NCI-H2029 (cell line): ENCODE measurements at regions not wholly inside any gene's neighbourhood (a gene's known extent, or its start where the extent isn't known, plus 50 kb on each side); places are given as distances from the start of the nearest gene placed in this dataset.

Experiments
- DNase-seq: peaks from one replicate; lab custom pipeline; 2025; lab: John Stamatoyannopoulos, UW

DNA sequence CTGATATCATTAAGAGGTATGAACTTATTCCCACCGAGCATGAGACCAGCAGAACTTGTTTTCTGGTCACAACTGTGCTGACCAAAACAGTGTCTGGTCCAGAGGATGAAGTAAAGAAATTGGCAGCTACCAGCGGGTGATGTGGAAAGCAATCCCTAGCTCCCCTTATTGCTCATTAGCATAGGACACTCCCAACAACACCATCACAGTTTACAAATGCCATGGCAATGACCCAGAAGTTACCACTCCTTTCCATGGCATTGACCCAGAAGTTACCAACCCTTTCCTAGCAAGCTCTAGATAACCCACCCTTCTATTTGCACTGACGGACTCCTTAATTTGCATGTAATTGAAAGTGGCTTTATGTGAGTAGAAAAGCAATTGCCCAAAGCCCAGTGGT lies 1856.1 kb downstream of the OLFM4 start:
- no peak for DNase-seq

DNA sequence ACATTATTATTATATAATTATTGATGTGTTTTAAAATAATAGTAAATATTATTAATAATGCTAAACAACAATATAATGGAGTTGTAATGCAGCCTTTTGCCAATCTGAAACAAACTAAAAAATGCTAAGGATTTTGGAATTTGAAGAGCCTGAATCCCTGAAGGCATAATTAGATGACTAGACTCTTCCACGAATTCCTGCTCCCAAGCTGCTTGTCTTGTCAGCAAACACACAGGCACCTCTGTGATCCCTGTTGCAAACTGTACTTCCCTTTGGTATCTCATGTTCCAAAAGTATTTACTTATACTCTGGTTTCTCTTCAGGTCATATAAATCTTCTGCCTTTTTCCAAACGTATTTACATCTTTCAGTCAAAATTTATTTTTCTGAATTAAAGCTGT lies 1862.4 kb downstream of the OLFM4 start:
- DNase-seq, result no peak

GRCh38 chr13:54901316-54901715 lies 1872.7 kb downstream of the OLFM4 start:
- DNase-seq, result no peak

- DNase-seq, result no peak
Measured at GRCh38 chr13:54912367-54912766, 1883.8 kb downstream of the OLFM4 start.

- DNase-seq, result no peak
Measured at GRCh38 chr13:54913668-54914067, 1885.1 kb downstream of the OLFM4 start.

GRCh38 chr13:54927538-54927937 lies 1898.9 kb downstream of the OLFM4 start:
- no peak for DNase-seq

DNA sequence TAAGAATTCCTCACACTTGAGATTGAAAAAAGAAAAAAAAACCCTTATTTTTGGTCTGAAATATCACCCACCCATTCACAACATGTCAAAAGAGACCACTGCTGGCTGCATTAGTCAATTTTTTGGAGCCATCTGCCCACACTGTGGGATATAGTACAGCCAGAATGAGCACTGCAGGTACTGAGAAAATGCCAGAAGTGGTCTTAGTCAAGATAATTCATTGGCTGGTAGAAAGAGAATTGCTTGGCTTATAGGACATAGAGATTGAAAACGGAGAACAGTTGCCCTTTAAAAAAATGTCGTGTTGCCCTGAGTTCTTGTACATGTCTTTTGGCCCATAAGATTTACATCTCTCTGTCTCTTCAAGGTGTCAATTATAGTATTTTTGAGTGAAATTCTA lies 1899.5 kb downstream of the OLFM4 start:
- no peak for DNase-seq

DNA sequence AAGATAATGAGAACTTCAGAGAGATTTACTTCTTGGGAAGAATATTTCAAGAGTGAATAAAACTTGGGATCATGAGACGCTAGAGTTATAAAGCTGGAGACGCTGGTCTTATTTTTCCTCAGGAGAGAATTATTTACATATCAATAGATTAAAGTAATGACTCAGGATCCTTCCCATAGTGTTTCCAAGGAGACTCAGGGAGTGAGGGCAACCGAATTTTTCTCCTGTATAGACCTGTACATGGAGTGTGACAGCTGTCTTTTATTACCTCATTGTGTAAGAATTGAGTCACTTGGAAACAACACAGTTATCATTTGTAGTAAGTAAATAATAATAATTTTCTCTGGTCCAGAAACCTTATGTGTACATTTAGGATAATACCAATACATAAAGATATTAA lies 1905.5 kb downstream of the OLFM4 start:
- DNase-seq, result no peak

DNA sequence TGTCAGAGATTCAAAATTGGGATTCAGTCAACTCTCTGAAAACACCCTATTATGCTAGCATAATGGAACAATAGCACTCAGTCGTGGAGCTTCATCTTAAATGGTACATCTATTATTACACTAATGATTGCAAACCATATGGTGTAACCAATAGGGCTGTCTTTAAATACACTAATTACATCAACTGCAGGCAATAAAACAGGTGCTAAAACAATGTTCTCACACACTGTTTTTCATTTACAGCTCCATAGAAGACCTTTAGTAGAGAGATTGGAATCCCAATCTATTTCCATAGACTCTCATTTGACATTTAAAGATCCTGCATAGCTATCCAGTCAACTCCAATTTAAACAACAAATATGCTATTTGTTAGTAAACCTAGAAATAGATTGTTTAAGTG lies 1917.4 kb downstream of the OLFM4 start:
- no peak for DNase-seq

GRCh38 chr13:54949735-54950134 lies 1921.1 kb downstream of the OLFM4 start:
- no peak for DNase-seq

- DNase-seq, result no peak
Measured at GRCh38 chr13:54950546-54950945, 1921.9 kb downstream of the OLFM4 start.

DNA sequence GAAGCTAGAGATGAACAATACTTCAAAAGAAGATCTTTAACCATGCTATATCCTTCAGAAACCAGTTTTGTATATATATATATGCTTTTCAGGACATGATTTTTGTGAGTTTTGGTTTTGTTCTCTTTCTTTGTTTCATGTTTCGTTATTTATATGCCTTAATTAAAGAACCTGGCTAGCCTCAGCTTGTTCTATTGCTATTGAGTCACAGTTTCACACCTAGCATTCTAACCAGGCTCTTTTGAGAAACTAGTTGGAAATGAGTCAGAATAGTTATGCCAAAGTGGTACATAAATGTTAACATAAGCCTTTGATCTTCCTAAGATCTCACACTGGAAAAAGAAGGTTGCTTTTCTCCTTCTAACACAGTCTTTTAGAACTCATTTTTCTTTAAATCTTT lies 1925.2 kb downstream of the OLFM4 start:
- DNase-seq, result no peak

DNA sequence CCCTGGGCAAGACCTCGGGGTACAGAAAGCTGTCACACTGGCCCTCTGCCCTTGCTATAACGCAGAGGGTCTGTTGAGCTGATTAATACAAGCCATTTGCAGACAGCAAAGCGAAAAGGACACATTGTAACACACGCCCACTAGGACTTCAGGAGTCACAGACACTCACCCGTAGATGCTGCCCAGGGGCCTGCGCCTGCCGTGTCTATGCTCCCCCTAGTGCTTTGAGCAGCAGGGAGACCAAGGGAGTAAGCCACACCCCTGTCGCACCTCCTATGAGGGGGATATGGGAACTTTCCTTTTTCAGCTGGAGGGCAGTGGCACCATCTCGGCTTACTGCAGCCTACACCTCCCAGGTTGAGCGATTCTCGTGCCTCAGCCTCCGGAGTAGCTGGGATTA lies 1930.2 kb downstream of the OLFM4 start:
- no peak for DNase-seq

GRCh38 chr13:54965881-54966280 lies 1937.3 kb downstream of the OLFM4 start:
- DNase-seq, result no peak

DNA sequence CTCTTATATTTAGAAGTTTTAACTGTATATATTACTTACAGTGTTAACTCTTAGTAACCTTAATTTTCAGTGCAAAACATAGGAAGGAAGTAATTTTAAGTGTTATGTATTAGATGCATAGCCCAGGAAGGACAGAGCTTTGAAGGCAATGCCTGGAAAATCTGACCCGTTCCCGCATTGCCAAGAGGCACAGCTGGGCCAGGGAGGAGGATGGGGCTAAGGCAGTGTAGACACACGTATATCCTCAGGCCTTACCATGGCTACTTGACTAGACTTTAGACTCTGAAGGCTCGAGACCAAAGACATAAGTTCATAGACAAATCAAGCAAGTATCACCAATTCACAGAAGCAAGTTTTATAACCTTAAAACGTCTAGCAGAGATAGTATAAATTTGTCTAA lies 1944.2 kb downstream of the OLFM4 start:
- DNase-seq, result no peak

DNA sequence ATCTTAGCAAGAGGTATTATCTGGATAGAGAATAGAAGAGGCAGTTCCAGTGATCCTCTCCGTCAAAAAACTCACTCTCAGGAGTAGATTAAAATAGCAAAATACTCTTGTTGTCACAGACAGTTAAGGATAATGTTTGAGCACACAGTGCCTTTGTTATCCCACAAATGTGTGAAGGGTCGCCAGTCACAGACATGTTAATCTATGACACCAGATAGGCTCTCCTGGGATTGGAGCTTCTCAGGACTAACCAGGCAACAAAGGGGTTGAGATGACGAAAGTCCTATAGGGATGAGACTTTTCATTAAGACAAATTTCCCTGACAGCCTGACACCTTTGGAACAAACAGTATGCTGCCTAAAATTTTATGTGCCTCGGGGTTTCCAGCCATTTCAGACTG lies 1947.1 kb downstream of the OLFM4 start:
- no peak for DNase-seq

- DNase-seq, result no peak
Measured at GRCh38 chr13:54980651-54981050, 1952.0 kb downstream of the OLFM4 start.

DNA sequence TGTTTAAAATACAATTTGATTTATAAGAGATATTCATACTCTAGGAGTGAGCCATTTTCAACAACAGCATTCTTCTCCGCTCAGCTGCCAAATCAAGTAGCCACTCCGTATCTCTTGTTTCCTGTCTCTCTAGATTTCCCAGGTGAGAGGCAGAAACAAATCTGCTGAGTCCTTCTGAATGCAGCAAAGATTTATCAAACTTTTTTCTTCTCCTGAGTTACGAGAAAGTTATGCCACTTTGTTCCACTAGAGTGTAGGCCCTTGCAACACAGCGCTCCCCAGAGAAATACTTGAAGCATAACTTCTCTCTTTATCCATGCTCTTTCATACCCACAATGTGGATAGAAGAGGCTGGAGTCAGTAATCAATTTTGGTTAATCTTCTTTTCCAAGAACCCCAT lies 1960.8 kb downstream of the OLFM4 start:
- no peak for DNase-seq

GRCh38 chr13:54999399-54999907 lies 1970.8 kb downstream of the OLFM4 start:
- DNase-seq, result no peak

DNA sequence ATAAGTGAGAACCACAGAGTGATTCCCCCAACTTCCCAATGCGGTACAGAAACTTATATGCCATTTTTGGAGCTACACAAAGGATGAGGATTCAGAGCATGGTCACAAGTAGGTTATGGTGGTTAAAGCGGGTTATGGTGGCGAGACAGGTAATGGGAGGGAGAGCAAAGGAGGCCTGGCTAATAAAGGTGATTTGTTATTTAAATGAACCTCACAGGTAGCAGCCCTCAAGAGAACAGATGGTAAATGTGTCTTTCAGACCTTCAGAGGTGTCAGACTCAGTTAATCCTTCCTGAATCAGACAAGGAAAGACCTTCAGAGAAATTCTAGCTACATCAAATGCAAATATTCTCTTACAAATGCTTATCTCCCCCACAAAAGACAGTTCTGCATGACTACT lies 1971.4 kb downstream of the OLFM4 start:
- DNase-seq, result no peak

DNA sequence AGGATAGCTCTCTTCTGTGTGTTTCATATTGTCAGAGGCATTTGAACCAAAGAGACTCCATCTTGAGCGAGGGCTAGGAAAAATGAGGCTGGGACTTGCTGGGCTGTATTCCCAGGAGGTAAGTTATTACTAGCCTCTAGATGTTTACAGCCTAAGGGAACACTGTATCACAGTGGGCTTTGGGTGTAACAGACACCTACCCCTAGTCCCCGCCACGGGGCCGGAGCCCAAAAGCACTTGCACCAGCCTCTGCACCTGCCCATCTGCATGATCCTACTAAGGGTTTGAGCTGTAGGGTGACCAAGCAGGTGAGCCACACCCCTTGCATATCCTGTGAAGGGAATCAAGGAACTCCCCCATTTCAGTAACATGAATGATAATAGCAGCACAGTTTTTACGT lies 1972.2 kb downstream of the OLFM4 start:
- no peak for DNase-seq

DNA sequence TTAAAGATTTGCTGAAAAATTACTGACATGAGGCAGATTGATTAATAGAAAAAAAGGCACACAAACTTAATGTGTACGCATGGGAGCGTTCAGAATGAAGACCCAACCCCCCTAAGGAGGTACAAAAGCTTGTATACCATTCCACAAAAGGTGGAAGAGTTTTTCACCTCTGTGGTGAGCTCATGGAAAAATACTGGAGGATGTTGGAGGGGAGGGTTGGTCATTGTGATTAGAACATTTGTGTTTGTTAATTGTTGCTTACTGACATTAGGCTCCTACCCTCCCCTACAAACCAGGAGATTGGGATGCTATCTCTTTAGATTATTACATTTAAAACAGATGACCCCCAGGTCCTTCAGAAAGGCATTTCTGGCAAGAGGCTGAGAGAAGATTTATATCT lies 1973.3 kb downstream of the OLFM4 start:
- DNase-seq, result no peak

- DNase-seq, result no peak
Measured at GRCh38 chr13:55007681-55008080, 1979.1 kb downstream of the OLFM4 start.

DNA sequence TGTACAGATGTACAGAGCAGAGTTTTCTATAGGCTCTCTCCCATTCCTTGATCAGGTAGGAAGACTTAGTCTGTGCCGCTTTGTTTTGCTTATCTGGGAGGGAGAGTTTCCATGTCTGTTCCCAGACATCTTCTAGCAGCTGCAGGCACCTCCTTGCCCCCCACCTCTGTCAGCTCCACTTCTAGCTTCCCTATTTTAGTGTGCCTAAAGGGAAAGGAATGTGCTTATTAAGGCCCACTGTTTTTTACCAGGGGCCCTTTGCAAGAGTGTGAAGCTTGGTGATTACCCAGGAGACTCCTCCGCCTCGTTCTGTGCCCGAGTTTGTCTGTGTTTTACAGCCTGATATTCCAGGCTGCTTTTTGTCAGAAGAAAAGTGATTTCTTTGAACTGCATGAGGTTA lies 1984.4 kb downstream of the OLFM4 start:
- DNase-seq, result no peak

- no peak for DNase-seq
Measured at GRCh38 chr13:55029280-55029679, 2000.7 kb downstream of the OLFM4 start.
